ENCODE measurements at regions not wholly inside any gene's neighbourhood (a gene's known extent, or its start where the extent isn't known, plus 50 kb on each side); places are given as distances from the start of the nearest gene placed in this dataset.

- TF ChIP-seq BACH1 (IDR thresholded peaks at IDR 0.05; ENCODE audit: low read length) (no peak), ASH2L (IDR thresholded peaks at IDR 0.05; ENCODE audit: low read length) (no peak), SP1 (IDR thresholded peaks at IDR 0.05; ENCODE audit: low read depth, low read length) (no peak), ATF2 (IDR thresholded peaks at IDR 0.05; ENCODE audit: low read length) (no peak), CBX5 (IDR thresholded peaks at IDR 0.05; ENCODE audit: low read depth, low read length) (no peak), FOSL1 (IDR thresholded peaks at IDR 0.05; ENCODE audit: insufficient read depth, low read depth, low read length) (no peak)
Measured at GRCh38 chr9:99475401-99476065, 253.5 kb downstream of the SEC61B start (continued).
